HG03469 (cell line): ENCODE measurements at regions not wholly inside any gene's neighbourhood (a gene's known extent, or its start where the extent isn't known, plus 50 kb on each side); places are given as distances from the start of the nearest gene placed in this dataset.
A peak's percentile ranks its signal among the peaks of the same experiment; 100 is the strongest.
"Not testable (repeated sequence)": the region's sequence is repeated elsewhere in the genome, so short reads cannot be mapped to it uniquely, and the experiment has no call there.

Experiments used
- ATAC-seq: cut with Tn5 transposase; IDR thresholded peaks from one replicate; pipeline ENCODE4 v1.9.1; 2021; ENCODE audit warnings: mild to moderate bottlenecking, moderate library complexity, moderate number of reproducible peaks; ENCODE audit not compliant: unreplicated experiment

- ATAC-seq, result no peak
Observed at GRCh38 chr17:20896153-20896649, 146.6 kb downstream of the USP22 start.

GRCh38 chr17:20898726-20899125 lies 144.1 kb downstream of the USP22 start:
- not testable (repeated sequence) for ATAC-seq

- ATAC-seq, result not testable (repeated sequence)
Observed at GRCh38 chr17:20902496-20902895, 140.3 kb downstream of the USP22 start.

- ATAC-seq, result not testable (repeated sequence)
Observed at GRCh38 chr17:20903549-20903948, 139.3 kb downstream of the USP22 start.

- ATAC-seq, result peak; percentile 65
Observed at GRCh38 chr17:20908313-20909267, 134.2 kb downstream of the USP22 start.

GRCh38 chr17:20914658-20915057 lies 128.2 kb downstream of the USP22 start:
- no peak for ATAC-seq

GRCh38 chr17:20916383-20916782 lies 126.4 kb downstream of the USP22 start:
- no peak for ATAC-seq

GRCh38 chr17:20917610-20918306 lies 125.1 kb downstream of the USP22 start:
- ATAC-seq, result not testable (repeated sequence)

GRCh38 chr17:20920095-20920814 lies 122.6 kb downstream of the USP22 start:
- ATAC-seq, result no peak

GRCh38 chr17:20920815-20921199 lies 122.0 kb downstream of the USP22 start:
- no peak for ATAC-seq

GRCh38 chr17:20922128-20922670 lies 120.6 kb downstream of the USP22 start:
- ATAC-seq, result no peak

GRCh38 chr17:20924306-20924705 lies 118.5 kb downstream of the USP22 start:
- ATAC-seq, result no peak

GRCh38 chr17:20925091-20925490 lies 117.7 kb downstream of the USP22 start:
- no peak for ATAC-seq

- ATAC-seq, result no peak
Observed at GRCh38 chr17:20925954-20926353, 116.9 kb downstream of the USP22 start.

GRCh38 chr17:20926532-20926931 lies 116.3 kb downstream of the USP22 start:
- ATAC-seq, result no peak

GRCh38 chr17:20927308-20927977 lies 115.4 kb downstream of the USP22 start:
- no peak for ATAC-seq

GRCh38 chr17:20929334-20929733 lies 113.5 kb downstream of the USP22 start:
- ATAC-seq, result no peak

GRCh38 chr17:20930081-20930760 lies 112.6 kb downstream of the USP22 start:
- ATAC-seq, result no peak

- ATAC-seq, result not testable (repeated sequence)
Observed at GRCh38 chr17:20933040-20933439, 109.8 kb downstream of the USP22 start.

GRCh38 chr17:20934288-20934687 lies 108.5 kb downstream of the USP22 start:
- no peak for ATAC-seq
